NCI-H748 (cell line): ENCODE measurements at regions not wholly inside any gene's neighbourhood (a gene's known extent, or its start where the extent isn't known, plus 50 kb on each side); places are given as distances from the start of the nearest gene placed in this dataset.
"Not testable (repeated sequence)": the region's sequence is repeated elsewhere in the genome, so short reads cannot be mapped to it uniquely, and the experiment has no call there.

Experiments
- DNase-seq: peaks from one replicate; lab custom pipeline; 2025; ENCODE audit not compliant: unreplicated experiment; lab: John Stamatoyannopoulos, UW

DNA sequence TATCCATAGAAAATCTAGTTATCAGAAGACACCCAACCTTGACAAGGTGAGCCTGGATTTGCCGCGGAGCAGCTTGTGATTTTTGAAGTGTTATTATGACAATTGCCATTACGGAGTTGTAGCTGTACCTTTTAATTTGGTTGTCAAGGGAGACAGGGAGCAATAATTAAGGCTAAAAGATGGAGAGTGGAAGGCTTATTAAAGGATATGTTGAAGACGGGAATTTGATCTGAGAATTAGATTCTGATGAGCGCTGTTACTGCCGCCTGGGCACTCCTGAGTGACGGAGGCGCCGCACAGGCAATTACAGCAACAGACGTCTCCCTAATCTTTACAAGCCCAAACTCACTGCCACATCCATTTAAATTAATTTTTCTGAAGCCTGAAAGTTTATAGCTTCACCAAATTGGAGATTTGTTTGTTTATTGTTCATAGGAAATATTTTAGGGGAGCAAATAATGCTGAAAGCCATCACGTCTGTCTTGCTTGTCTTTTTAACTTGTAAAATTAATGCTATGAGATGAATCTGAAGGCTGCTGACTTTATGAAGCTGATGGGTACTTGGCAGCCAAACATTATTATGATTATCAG, 475.0 kb upstream of the ADARB2 start:
- DNase-seq = peak; percentile 56

DNA sequence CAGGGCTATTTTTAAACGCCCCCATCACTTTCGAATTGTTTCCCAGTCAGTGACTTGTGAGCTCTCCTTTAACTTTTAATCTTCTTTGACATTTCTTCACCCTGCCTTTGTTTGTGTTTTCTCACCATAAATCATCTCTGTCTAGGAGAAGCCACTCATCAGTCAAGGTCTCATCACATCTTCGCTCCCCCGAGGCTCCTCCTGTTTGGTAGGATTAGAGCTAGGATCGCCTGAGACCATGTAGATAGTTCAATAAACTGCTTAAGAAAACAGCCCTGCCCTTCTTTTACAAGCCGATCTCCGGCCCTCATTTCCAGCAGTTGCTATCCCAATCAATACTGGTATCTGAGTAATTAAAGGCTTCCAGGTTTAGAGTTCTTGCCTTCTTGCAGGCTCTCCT, 472.8 kb upstream of the ADARB2 start:
- DNase-seq = no peak

GRCh38 chr10:2208106-2208505, 470.8 kb upstream of the ADARB2 start:
- DNase-seq = no peak

DNA sequence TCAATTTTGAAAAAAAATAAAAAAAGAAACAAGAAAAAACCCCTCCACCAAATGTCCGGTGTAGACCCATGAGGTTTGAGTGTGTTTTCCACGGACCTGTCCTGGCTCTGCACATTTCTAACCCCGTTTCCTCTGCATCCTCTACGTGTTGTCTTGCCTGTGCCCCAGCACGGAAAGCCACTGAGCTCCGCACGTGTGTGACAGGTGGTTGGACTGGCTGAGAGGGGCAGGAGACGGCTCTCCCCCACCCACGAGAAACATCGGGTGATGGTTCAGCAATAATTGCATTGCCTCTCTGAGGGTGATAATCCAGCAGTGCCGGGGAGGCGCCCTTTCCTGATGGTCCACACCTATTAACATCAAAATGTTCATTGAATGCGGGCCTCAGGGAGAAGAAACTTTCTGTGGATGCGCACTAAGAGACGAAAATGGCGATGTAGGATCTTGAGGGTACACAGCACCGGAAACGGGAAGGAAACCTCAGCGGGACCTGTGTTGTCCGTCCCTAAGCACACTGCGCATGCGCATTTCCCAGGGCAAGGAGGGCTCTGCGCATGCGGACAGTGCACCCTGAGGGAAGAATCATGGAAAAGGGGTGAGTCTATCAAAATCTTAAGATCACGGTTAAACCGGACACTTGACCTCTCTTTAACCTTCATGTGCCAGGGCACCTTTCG, 470.1 kb upstream of the ADARB2 start:
- no peak for DNase-seq

DNA sequence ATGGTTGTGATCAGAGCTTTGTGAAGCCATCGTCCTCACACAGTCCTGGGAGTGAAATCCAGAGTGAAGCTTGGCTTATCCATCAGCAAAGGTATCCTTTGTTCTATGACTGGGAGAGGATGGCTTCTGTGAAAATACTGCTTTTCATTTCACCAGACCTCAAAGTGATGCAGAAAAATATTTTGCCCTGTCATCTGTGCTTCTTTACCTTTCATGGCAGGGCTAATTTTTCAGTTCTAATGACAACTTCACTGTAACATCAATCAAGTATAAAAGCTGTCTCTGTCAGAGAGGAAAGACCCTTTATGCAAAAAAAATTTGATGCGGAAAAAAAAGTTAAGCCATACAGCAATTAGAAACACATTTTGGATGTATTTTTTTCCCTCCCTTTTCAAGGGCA, 468.1 kb upstream of the ADARB2 start:
- DNase-seq = no peak

GRCh38 chr10:2202401-2202800, 465.1 kb upstream of the ADARB2 start:
- peak; percentile 27 for DNase-seq

DNA sequence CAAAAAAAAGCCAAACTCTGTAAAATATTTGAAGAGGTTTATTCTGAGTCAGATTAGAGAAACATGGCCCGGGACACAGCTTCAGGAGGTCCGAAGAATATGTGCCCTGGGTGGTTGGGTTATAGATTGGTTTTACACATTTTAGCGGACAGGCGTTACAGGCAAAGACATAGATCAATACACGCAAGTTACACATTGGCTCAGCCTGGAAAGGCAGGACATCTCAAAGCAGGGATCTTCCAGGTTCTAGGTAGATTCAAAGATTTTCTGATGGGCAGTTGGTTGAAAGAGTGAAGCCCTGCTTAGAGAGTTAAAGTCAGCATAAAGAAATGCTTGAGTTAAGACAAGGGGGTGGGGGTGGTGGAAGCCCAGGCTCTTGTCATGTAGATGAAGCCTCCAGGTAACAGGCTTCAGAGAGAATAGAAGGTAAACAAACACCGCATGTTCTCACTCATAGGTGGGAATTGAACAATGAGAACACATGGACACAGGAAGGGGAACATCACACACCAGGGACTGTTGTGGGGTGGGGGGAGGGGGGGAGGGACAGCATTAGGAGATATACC, 464.3 kb upstream of the ADARB2 start:
- DNase-seq = peak; percentile 68

- no peak for DNase-seq
These were observed 460.3 kb upstream of the ADARB2 start for GRCh38 chr10:2197663-2198062.

DNA sequence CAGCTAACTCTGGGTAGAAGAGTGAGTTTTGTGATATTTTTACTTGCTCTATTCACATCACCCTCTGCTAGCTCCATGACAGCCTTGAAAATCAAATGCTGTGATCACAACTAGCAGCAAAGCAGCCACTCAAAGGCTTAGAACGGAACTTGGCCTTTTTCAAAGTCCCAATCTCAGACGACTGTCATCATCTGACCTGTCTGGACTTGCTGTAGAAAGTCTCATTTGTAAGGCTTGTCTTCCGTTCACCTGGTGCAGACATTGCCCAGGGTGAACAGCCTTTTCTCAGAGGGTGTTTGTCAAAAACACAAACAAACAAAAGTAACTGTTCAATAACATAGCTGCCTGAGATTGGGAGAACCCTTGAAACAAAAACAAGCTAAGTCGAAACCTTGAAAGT, 458.9 kb upstream of the ADARB2 start:
- DNase-seq = no peak

DNA sequence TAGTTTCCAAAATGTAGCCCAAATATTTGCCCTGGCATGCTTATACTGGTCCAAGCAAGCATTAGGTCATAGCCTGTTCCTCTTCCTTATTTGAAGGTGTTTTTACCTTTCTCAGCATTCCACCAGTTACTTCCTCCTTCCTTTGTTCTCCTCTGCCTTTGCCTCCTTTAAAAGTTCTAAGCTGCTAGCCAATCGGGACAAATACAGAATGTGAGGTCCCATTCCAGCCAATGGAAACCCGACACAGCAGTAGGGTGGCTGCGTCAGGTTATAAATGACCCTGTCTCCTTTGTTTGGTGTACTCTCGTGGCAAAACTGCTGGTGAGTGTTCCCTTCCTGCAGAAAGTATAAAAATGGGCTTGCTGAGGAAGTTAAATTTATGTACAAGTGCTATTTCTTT, 452.0 kb upstream of the ADARB2 start:
- not testable (repeated sequence) for DNase-seq

DNA sequence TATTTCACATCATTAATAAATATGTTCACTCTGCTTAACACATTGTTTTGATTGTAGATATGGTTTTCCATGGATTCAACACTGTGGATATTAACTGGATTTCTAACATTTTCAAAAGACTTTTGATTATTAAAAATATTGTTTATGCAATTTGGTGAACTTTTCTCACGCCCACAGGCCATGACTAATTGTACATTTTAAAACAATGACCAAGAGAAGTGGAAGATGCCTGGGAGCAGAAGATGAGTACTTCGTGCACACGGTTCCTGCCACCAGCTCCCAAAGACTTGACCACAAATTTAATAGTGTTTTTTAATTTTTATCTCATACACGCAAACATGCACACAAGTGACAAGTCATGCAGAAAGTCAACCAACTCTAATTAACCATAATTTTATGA, 451.0 kb upstream of the ADARB2 start:
- DNase-seq = no peak

GRCh38 chr10:2173327-2173726, 436.0 kb upstream of the ADARB2 start:
- DNase-seq = peak; percentile 80

GRCh38 chr10:2165771-2166460, 428.6 kb upstream of the ADARB2 start:
- DNase-seq = no peak

DNA sequence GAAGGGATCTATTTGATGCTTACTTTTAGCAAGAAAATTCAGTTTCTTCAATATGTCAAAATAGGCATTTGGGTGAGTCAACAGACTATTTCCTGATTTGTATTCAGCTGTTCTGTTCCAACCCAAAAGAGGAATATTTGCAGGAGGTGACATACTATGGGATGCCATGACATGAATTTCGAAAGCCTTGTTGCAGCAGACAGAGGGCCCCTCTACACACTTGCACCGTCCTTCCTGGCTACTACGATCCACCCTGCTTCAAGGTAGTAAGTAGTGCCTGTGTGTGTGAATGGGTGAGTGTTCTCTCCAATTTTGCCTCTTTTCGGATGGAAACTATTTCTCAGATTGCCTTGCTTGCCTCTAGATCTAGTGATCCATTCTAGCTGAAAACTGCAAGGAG, 413.0 kb upstream of the ADARB2 start:
- no peak for DNase-seq

GRCh38 chr10:2145926-2146478, 408.7 kb upstream of the ADARB2 start:
- no peak for DNase-seq

GRCh38 chr10:2145491-2145890, 408.2 kb upstream of the ADARB2 start:
- no peak for DNase-seq

DNA sequence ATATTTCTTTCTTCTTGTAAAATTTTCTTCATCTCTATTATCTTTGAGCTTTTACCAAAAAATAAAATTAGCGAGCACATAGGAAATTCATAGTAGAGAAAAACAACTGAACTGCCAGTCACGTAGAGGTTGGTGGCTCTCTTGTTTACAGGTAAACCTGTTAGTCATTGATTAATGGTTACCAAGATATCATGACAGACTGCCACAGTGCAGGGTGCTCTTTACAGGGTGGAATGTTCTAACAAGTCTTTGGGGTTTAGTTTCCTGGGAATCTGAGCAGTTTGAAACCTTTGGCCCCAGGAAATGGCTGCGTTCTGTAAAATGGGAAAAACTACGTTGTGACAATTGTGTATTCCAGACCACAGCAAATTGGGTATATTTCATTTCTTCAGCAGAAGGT, 407.3 kb upstream of the ADARB2 start:
- no peak for DNase-seq

- DNase-seq = no peak
These were observed 406.0 kb upstream of the ADARB2 start for GRCh38 chr10:2143213-2143835.

GRCh38 chr10:2139746-2140145, 402.4 kb upstream of the ADARB2 start:
- no peak for DNase-seq

DNA sequence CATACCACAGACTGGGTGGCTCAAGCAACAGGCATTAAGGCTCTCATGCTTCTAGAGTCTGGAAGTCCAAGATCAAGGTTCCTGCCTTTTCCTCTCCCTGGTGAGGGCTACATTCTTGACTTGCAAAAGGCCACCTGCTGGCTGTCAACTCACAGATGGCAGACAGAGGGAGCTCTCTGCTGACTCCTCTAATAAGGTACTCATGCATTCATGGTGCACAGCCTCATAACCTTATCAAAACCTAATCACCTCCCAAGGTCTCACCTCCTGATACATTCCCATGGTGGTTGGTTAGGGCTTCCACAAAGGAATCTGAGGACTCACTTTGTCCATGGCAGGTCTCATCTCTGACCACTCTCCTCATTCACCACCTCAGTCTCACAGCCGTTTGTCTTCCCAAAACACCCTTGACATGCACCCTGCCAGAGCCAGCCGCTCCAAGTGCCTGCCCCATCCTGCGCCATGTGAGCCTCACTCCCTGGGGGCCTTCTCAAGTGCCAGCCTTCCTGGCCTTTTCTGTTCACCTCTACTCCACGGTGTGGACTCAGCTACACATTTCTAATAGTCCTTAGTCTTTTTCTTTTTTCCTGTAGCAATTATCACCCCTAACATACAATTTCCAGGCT, 400.3 kb upstream of the ADARB2 start:
- DNase-seq = peak; percentile 58

DNA sequence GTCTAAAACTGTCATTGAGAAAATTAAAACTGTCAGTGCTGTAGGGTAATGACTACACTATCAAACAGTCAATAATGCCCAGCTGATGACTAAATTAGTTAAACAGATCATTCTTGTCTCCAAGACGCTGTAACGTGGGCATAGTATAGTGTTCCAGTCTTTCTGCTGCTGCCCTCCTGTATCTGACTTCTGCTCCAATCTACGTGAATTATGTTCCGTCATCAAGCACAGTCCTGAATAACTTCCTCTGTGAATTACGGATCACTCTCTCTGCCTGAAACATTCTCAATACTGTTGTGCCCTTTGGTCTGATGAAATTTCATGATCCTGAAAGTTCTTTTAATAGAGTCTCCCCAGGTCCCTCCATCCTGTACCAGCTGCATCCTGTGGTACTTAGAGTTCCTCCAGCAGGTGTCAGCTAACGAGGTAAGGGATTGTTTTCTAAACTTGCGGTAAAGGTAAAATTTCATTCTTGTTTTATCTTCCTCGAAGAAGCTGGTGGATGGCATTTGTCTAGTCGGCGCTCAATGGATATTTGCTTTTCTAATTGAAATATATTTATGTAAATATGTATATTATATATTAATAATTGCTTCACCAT, 393.5 kb upstream of the ADARB2 start:
- DNase-seq = peak; percentile 23
